Erythroblast (primary cell): ENCODE measurements at regions not wholly inside any gene's neighbourhood (a gene's known extent, or its start where the extent isn't known, plus 50 kb on each side); places are given as distances from the start of the nearest gene placed in this dataset.

ENCODE experiments used
- GATA1 ChIP-seq: IDR thresholded peaks from 2 replicates; pipeline ENCODE4 v1.6.1; 2011; ENCODE audit warnings: low read depth, mild to moderate bottlenecking, control low read depth, low read length, moderate library complexity
- POLR2A ChIP-seq: IDR thresholded peaks from 2 replicates; pipeline ENCODE4 v1.6.1; 2011; ENCODE audit warnings: mild to moderate bottlenecking, low read length

DNA sequence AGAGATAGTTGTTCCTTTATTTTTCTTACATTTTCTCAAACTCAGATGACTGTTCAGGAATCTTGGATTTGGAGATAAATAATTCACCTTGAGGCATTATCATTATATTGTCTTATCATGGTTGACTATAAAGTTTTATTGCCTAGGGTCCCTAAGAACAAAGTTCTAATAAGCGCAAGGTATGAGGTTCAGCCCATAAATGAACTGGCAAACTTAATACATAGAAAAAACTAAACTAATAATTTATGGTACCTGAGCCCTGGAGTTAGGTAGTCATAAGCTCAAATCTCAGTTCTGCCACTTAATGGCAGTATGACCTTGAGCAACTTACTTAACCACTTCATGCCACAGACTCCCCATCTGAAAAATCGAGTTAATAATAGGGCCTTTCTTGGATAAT is 334.0 kb upstream of the PBX1 start:
- TF ChIP-seq POLR2A (no peak), GATA1 (no peak)
